ENCODE measurements at regions not wholly inside any gene's neighbourhood (a gene's known extent, or its start where the extent isn't known, plus 50 kb on each side); places are given as distances from the start of the nearest gene placed in this dataset.

GRCh38 chr17:33469911-33470310 is 176.8 kb upstream of the ASIC2 start:
- BruUV-seq (replicated peaks): no TSS peak
- no peak overlapping the region for H3K27ac Mint-ChIP-seq (ENCODE audit: unreplicated experiment)

GRCh38 chr17:33473061-33473460 is 180.0 kb upstream of the ASIC2 start:
- intact Hi-C loops (cut with micrococcal nuclease; ENCODE audit: unreplicated experiment): no loop called here
- CTCF ChIA-PET: no interaction called here
- no TSS peak for BruUV-seq (replicated peaks)
- no peak overlapping the region for H3K4me3 ChIP-seq (ENCODE audit: low read depth, low read length)
- POLR2A ChIA-PET: no interaction called here
- Mint-ChIP-seq H3K36me3 (ENCODE audit: insufficient read depth, unreplicated experiment) (no peaks in the 10 kb centered on the region), H3K4me1 (ENCODE audit: low read depth, unreplicated experiment) (no peaks in the 10 kb centered on the region), H3K4me3 (ENCODE audit: unreplicated experiment) (no peak overlapping the region), H3K27me3 (ENCODE audit: insufficient read depth, unreplicated experiment) (peaks cover 24% of the 10 kb centered on the region), H3K27ac (ENCODE audit: unreplicated experiment) (no peak overlapping the region), H3K9me3 (ENCODE audit: unreplicated experiment) (no peaks in the 10 kb centered on the region)
- TF ChIP-seq CTCF (IDR thresholded peaks at IDR 0.05; ENCODE audit: insufficient read depth in 1 of 2, low read depth in 1 of 2, low read length in 1 of 2, severe bottlenecking in 1 of 2, unreplicated experiment in 1 of 2): no peak
- no peaks in the 10 kb centered on the region for H3K4me1 ChIP-seq
- peaks cover 1% of the 10 kb centered on the region for H3K27me3 ChIP-seq (replicated peaks; ENCODE audit: control insufficient read depth, insufficient read depth, low read length)
- no peaks in the 10 kb centered on the region for H3K9me3 ChIP-seq
- DNase-seq: no peak
- no peaks in the 10 kb centered on the region for H3K36me3 ChIP-seq (ENCODE audit: control insufficient read depth, insufficient read depth, low read length)

More at GRCh38 chr17:33469911-33470310, 176.8 kb upstream of the ASIC2 start:
- TF ChIP-seq CTCF (IDR thresholded peaks at IDR 0.05; ENCODE audit: insufficient read depth in 1 of 2, low read depth in 1 of 2, low read length in 1 of 2, severe bottlenecking in 1 of 2, unreplicated experiment in 1 of 2): no peak
- no peaks in the 10 kb centered on the region for H3K9me3 Mint-ChIP-seq (ENCODE audit: unreplicated experiment)
- Histone ChIP-seq H3K4me1 (no peaks in the 10 kb centered on the region), H3K27me3 (replicated peaks; ENCODE audit: control insufficient read depth, insufficient read depth, low read length) (peaks cover 1% of the 10 kb centered on the region; the same call in 1 of the 2 replicates), H3K4me3 (ENCODE audit: low read depth, low read length) (no peak overlapping the region), H3K9me3 (no peaks in the 10 kb centered on the region), H3K36me3 (ENCODE audit: control insufficient read depth, insufficient read depth, low read length) (no peaks in the 10 kb centered on the region)
- no peak overlapping the region for H3K4me3 Mint-ChIP-seq (ENCODE audit: unreplicated experiment)
- CTCF ChIA-PET: interaction anchor here (0.5 kb wide), 1 partner anchor 892 kb away, joined by 3 read pairs; no protein-coding TSS in a partner anchor
- no peak for DNase-seq
- H3K27me3 Mint-ChIP-seq (ENCODE audit: insufficient read depth, unreplicated experiment): peaks cover 17% of the 10 kb centered on the region
- intact Hi-C loops (cut with micrococcal nuclease; ENCODE audit: unreplicated experiment): no loop called here
- POLR2A ChIA-PET: no interaction called here
- H3K36me3 Mint-ChIP-seq (ENCODE audit: insufficient read depth, unreplicated experiment): no peaks in the 10 kb centered on the region
- no peaks in the 10 kb centered on the region for H3K4me1 Mint-ChIP-seq (ENCODE audit: low read depth, unreplicated experiment)

DNA sequence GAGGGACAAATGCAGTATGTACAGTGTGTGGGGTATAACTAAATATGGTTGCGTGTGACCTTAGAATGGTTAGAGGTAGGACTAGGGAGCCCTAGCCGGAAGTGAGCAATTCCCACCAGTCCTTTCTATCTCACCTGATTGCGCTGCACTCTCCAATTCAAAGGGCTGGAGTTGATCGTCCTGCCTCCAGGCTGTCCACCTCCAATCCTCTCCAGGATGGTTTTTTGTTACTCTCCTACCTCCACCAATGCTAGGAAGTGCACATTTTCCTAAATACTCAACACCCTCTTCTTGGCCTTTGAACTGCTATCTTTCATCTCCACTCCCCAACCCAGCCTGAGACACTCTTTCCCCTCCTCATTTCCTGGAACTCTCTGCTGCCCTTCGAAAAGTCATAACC is 181.7 kb upstream of the ASIC2 start:
- no peak overlapping the region for H3K27ac Mint-ChIP-seq (ENCODE audit: unreplicated experiment)
- H3K27me3 Mint-ChIP-seq (ENCODE audit: insufficient read depth, unreplicated experiment): peaks cover 20% of the 10 kb centered on the region
- no peaks in the 10 kb centered on the region for H3K4me1 Mint-ChIP-seq (ENCODE audit: low read depth, unreplicated experiment)
- Histone ChIP-seq H3K4me1 (no peaks in the 10 kb centered on the region), H3K27me3 (replicated peaks; ENCODE audit: control insufficient read depth, insufficient read depth, low read length) (peaks cover 1% of the 10 kb centered on the region), H3K4me3 (ENCODE audit: low read depth, low read length) (no peak overlapping the region), H3K36me3 (ENCODE audit: control insufficient read depth, insufficient read depth, low read length) (no peaks in the 10 kb centered on the region), H3K9me3 (no peaks in the 10 kb centered on the region)
- no peak overlapping the region for H3K4me3 Mint-ChIP-seq (ENCODE audit: unreplicated experiment)
- ChIA-PET POLR2A (no interaction called here), CTCF (no interaction called here)
- BruUV-seq (replicated peaks): no TSS peak
- TF ChIP-seq CTCF (IDR thresholded peaks at IDR 0.05; ENCODE audit: insufficient read depth in 1 of 2, low read depth in 1 of 2, low read length in 1 of 2, severe bottlenecking in 1 of 2, unreplicated experiment in 1 of 2): no peak
- intact Hi-C loops (cut with micrococcal nuclease; ENCODE audit: unreplicated experiment): no loop called here
- no peak for DNase-seq
- H3K9me3 Mint-ChIP-seq (ENCODE audit: unreplicated experiment): no peaks in the 10 kb centered on the region
- H3K36me3 Mint-ChIP-seq (ENCODE audit: insufficient read depth, unreplicated experiment): no peaks in the 10 kb centered on the region
